Prostate gland (tissue), 2 donors: ENCODE measurements at regions not wholly inside any gene's neighbourhood (a gene's known extent, or its start where the extent isn't known, plus 50 kb on each side); places are given as distances from the start of the nearest gene placed in this dataset.

ENCODE experiments used
- CTCF ChIP-seq, 4 experiments: fragments of 200-600 bp in 2 of 4; fragments of 450-650 bp in 2 of 4; sonication (generic) in 2 of 4; IDR thresholded peaks; 1 replicate in 3 of 4; 2 replicates in 1 of 4; pipeline ENCODE4 v1.5.1; 2016 to 2019; ENCODE audit warnings: antibody characterized with exemption in 4 of 4, mild to moderate bottlenecking in 2 of 4, moderate library complexity in 2 of 4
- POLR2A ChIP-seq: fragments of 450-650 bp; IDR thresholded peaks from one replicate; pipeline ENCODE4 v1.6.1; 2016; ENCODE audit warnings: antibody characterized with exemption, mild to moderate bottlenecking

GRCh38 chr20:56752274-56752673, 123.2 kb downstream of the TFAP2C start:
- TF ChIP-seq POLR2A: no peak
- TF ChIP-seq CTCF (IDR thresholded peaks at IDR 0.05): no peak
